GM23248 (cell line): ENCODE measurements at regions not wholly inside any gene's neighbourhood (a gene's known extent, or its start where the extent isn't known, plus 50 kb on each side); places are given as distances from the start of the nearest gene placed in this dataset.

Experiments used
- EZH2 ChIP-seq: fragments of 200-600 bp; sonication (generic); IDR thresholded peaks from 2 replicates; pipeline ENCODE4 v1.6.1; 2018; ENCODE audit warnings: antibody characterized with exemption, mild to moderate bottlenecking; ENCODE audit not compliant: insufficient read depth, poor library complexity, severe bottlenecking
- EZH2phosphoT487 ChIP-seq: fragments of 200-600 bp; sonication (generic); IDR thresholded peaks from 2 replicates; pipeline ENCODE4 v1.6.1; 2018; ENCODE audit warnings: antibody characterized with exemption, moderate library complexity, mild to moderate bottlenecking, low read depth; ENCODE audit not compliant: insufficient read depth

GRCh38 chr9:88681434-88681833 is 146.5 kb downstream of the NXNL2 start:
- TF ChIP-seq EZH2, result no peak
- TF ChIP-seq EZH2phosphoT487, result no peak
